ENCODE measurements at regions not wholly inside any gene's neighbourhood (a gene's known extent, or its start where the extent isn't known, plus 50 kb on each side); places are given as distances from the start of the nearest gene placed in this dataset.

- H3K4me3 ChIP-seq: no peak overlapping the region
Measured at GRCh38 chr11:119827113-119827512, 98.1 kb upstream of the NECTIN1 start.

GRCh38 chr11:119823077-119823476 lies 94.1 kb upstream of the NECTIN1 start:
- Histone ChIP-seq H3K27me3 (peaks cover 3% of the 10 kb centered on the region), H3K4me1 (no peaks in the 10 kb centered on the region), H3K27ac (no peak overlapping the region), H3K9me3 (no peaks in the 10 kb centered on the region), H3K4me3 (no peak overlapping the region), H3K36me3 (no peaks in the 10 kb centered on the region)
- TF ChIP-seq EP300 (IDR thresholded peaks at IDR 0.05) (no peak), POLR2AphosphoS5 (IDR thresholded peaks at IDR 0.05) (no peak), POLR2A (IDR thresholded peaks at IDR 0.05) (no peak)
- TF ChIP-seq, protein P1, sequence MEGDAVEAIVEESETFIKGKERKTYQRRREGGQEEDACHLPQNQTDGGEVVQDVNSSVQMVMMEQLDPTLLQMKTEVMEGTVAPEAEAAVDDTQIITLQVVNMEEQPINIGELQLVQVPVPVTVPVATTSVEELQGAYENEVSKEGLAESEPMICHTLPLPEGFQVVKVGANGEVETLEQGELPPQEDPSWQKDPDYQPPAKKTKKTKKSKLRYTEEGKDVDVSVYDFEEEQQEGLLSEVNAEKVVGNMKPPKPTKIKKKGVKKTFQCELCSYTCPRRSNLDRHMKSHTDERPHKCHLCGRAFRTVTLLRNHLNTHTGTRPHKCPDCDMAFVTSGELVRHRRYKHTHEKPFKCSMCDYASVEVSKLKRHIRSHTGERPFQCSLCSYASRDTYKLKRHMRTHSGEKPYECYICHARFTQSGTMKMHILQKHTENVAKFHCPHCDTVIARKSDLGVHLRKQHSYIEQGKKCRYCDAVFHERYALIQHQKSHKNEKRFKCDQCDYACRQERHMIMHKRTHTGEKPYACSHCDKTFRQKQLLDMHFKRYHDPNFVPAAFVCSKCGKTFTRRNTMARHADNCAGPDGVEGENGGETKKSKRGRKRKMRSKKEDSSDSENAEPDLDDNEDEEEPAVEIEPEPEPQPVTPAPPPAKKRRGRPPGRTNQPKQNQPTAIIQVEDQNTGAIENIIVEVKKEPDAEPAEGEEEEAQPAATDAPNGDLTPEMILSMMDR (IDR thresholded peaks at IDR 0.05): no peak
- no peak for DNase-seq (ENCODE audit: low spot score in 2 of 2)
- 84% methylated on average over 15 of the region's 15 CpGs for WGBS

More at GRCh38 chr11:119827113-119827512, 98.1 kb upstream of the NECTIN1 start:
- peaks cover 1% of the 10 kb centered on the region for H3K4me1 ChIP-seq
- H3K36me3 ChIP-seq: no peaks in the 10 kb centered on the region
- WGBS: 33% methylated on average over 2 of the region's 2 CpGs
- H3K27ac ChIP-seq: no peak overlapping the region
- H3K27me3 ChIP-seq: peaks cover 7% of the 10 kb centered on the region
- no peak for DNase-seq (ENCODE audit: low spot score in 2 of 2)
- no peaks in the 10 kb centered on the region for H3K9me3 ChIP-seq
- TF ChIP-seq POLR2AphosphoS5 (IDR thresholded peaks at IDR 0.05) (no peak), EP300 (IDR thresholded peaks at IDR 0.05) (no peak), POLR2A (IDR thresholded peaks at IDR 0.05) (no peak)
- TF ChIP-seq, protein P1 (IDR thresholded peaks at IDR 0.05): no peak

- TF ChIP-seq, protein P1 (IDR thresholded peaks at IDR 0.05): no peak
- no peak for TF ChIP-seq POLR2AphosphoS5 (IDR thresholded peaks at IDR 0.05)
- TF ChIP-seq EP300 (IDR thresholded peaks at IDR 0.05): no peak
- no peak for TF ChIP-seq POLR2A (IDR thresholded peaks at IDR 0.05)
- Histone ChIP-seq H3K36me3 (no peaks in the 10 kb centered on the region), H3K4me1 (no peaks in the 10 kb centered on the region), H3K27me3 (no peaks in the 10 kb centered on the region), H3K9me3 (no peaks in the 10 kb centered on the region), H3K4me3 (no peak overlapping the region), H3K27ac (no peak overlapping the region)
- no peak for DNase-seq (ENCODE audit: low spot score in 2 of 2)
- WGBS: 64% methylated on average over 2 of the region's 2 CpGs
Measured at GRCh38 chr11:119816660-119817059, 87.7 kb upstream of the NECTIN1 start.

- no peaks in the 10 kb centered on the region for H3K9me3 ChIP-seq
- DNase-seq (ENCODE audit: low spot score in 2 of 2): no peak
- no peak for TF ChIP-seq POLR2AphosphoS5 (IDR thresholded peaks at IDR 0.05)
- no peak for TF ChIP-seq EP300 (IDR thresholded peaks at IDR 0.05)
- TF ChIP-seq, protein P1 (IDR thresholded peaks at IDR 0.05): no peak
- no peak for TF ChIP-seq POLR2A (IDR thresholded peaks at IDR 0.05)
- H3K27ac ChIP-seq: no peak overlapping the region
- H3K36me3 ChIP-seq: no peaks in the 10 kb centered on the region
- H3K27me3 ChIP-seq: no peaks in the 10 kb centered on the region
- no peaks in the 10 kb centered on the region for H3K4me1 ChIP-seq
- H3K4me3 ChIP-seq: no peak overlapping the region
Measured at GRCh38 chr11:119814766-119815165, 85.8 kb upstream of the NECTIN1 start.

DNA sequence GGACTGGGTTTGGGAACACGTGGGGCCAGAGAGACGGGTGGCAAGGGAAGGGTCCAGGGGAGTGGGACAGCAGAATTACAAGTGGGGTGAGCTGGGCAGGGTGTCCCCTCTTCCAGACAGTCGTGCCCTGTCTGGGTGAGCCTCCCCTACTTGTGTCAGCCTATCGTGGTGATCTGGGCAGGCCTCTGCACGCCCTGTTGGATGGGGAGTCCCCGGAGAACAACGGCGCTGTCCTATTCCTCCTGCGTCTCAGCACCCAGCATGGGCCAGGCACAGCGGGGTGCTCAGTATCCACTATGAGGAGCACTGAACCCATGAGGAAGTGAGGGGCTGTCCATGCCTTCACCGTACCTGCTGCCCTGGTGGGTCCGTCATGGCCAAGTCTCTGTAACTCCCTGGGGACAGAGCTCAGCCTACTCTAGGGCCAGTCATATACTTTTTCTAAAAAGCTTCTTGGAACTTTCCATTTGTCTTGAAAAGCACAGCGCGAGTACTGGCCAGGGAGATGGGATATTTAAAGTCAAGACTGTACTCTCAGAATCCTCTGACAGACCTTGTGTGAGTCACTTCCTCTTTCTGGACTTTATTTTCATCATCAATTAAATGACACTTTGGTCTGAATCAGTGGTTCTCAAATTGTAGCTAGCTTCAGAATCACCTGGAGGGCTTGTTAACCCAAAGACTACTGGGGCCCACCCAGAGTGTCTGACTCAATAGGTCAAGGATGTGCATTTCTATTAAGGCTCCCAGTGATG lies 81.7 kb upstream of the NECTIN1 start:
- DNase-seq (ENCODE audit: low spot score in 2 of 2): no peak
- 68% methylated on average over 12 of the region's 14 CpGs for WGBS
- Histone ChIP-seq H3K9me3 (no peaks in the 10 kb centered on the region), H3K27me3 (no peaks in the 10 kb centered on the region), H3K4me1 (peaks cover 2% of the 10 kb centered on the region), H3K4me3 (no peak overlapping the region), H3K27ac (no peak overlapping the region), H3K36me3 (no peaks in the 10 kb centered on the region)
- no peak for TF ChIP-seq POLR2A (IDR thresholded peaks at IDR 0.05)
- TF ChIP-seq, protein P1 (IDR thresholded peaks at IDR 0.05): no peak
- TF ChIP-seq EP300 (IDR thresholded peaks at IDR 0.05): no peak
- no peak for TF ChIP-seq POLR2AphosphoS5 (IDR thresholded peaks at IDR 0.05)
